B cell (primary cell): ENCODE measurements at regions not wholly inside any gene's neighbourhood (a gene's known extent, or its start where the extent isn't known, plus 50 kb on each side); places are given as distances from the start of the nearest gene placed in this dataset.

Source experiments
- ATAC-seq: fragments of 200-7000 bp; cut with Tn5 transposase; one replicate; pipeline ENCODE4 v1.10.0; 2021; ENCODE audit warnings: low read depth, mild to moderate bottlenecking, moderate number of reproducible peaks, moderate library complexity
- CTCF ChIA-PET: fragments of 350-600 bp; sonication (Branson Sonifier 250); formaldehyde crosslinking; loops from one replicate; lab custom pipeline; 2021; ENCODE audit warnings: antibody characterized with exemption, inconsistent platforms; lab: Charles Lee
- POLR2A ChIA-PET: fragments of 350-600 bp; sonication (Branson Sonifier 250); formaldehyde crosslinking; loops from one replicate; lab custom pipeline; 2021; ENCODE audit warnings: antibody characterized with exemption; lab: Charles Lee
- DNase-seq: peaks from one replicate; pipeline ENCODE4 v3.0.0; 2013
- H2AFZ ChIP-seq: 2 replicates; pipeline ENCODE4 v1.6.1; 2012; ENCODE audit warnings: mild to moderate bottlenecking, low read depth, low read length; ENCODE audit not compliant: insufficient read depth, poor library complexity, severe bottlenecking
- H3K27ac ChIP-seq, 2 donors: 1 replicate in 1 of 2; 2 replicates in 1 of 2; pipeline ENCODE4 v1.5.1; 2012 to 2013; ENCODE audit warnings: low read length in 2 of 2, mild to moderate bottlenecking in 2 of 2, moderate library complexity in 1 of 2
- H3K27me3 ChIP-seq, 4 experiments: fragments of 200-600 bp in 1 of 4; sonication (generic) in 1 of 4; replicated peaks in 1 of 4; 1 replicate in 2 of 4; 2 replicates in 2 of 4; pipeline versions ENCODE4 v1.6.1 to v1.7.0; 2013 to 2016; ENCODE audit warnings: low read length in 3 of 4, mild to moderate bottlenecking in 2 of 4, mixed read lengths in 1 of 4, moderate library complexity in 1 of 4; ENCODE audit not compliant: insufficient read depth in 4 of 4, control insufficient read depth in 3 of 4; ENCODE audit errors: control extremely low read depth in 1 of 4
- H3K36me3 ChIP-seq, 2 experiments: replicated peaks in 1 of 2; 1 replicate in 1 of 2; 2 replicates in 1 of 2; pipeline versions ENCODE4 v1.6.1 to v1.7.1; 2013; ENCODE audit warnings: low read length in 1 of 2; ENCODE audit not compliant: insufficient read depth in 2 of 2, control insufficient read depth in 1 of 2; ENCODE audit errors: control extremely low read depth in 1 of 2, extremely low read depth in 1 of 2
- H3K4me1 ChIP-seq, 2 donors: fragments of 200-600 bp in 1 of 2; sonication (generic) in 1 of 2; 1 replicate in 1 of 2; 2 replicates in 1 of 2; pipeline versions ENCODE4 v1.5.1 to v1.6.1; 2013 to 2017; ENCODE audit warnings: low read length in 2 of 2; ENCODE audit not compliant: control insufficient read depth in 2 of 2, insufficient read depth in 2 of 2
- H3K4me2 ChIP-seq: replicated peaks from 2 replicates; pipeline ENCODE3; 2012; ENCODE audit warnings: mild to moderate bottlenecking, low read depth, low read length; ENCODE audit not compliant: poor library complexity, severe bottlenecking
- H3K4me3 ChIP-seq, 5 experiments: fragments of 200-600 bp in 1 of 5; sonication (generic) in 1 of 5; 1 replicate in 3 of 5; 2 replicates in 2 of 5; pipeline versions ENCODE4 v1.5.1 to v1.7.0; 2011 to 2016; ENCODE audit warnings: low read length in 4 of 5, mild to moderate bottlenecking in 4 of 5, low read depth in 2 of 5, control low read depth in 1 of 5, moderate library complexity in 1 of 5; ENCODE audit not compliant: insufficient read depth in 1 of 5; ENCODE audit errors: control extremely low read depth in 1 of 5, extremely low read depth in 1 of 5
- H3K79me2 ChIP-seq: fragments of 200-600 bp; sonication (generic); one replicate; pipeline ENCODE4 v1.6.0; 2016; ENCODE audit warnings: low read length; ENCODE audit not compliant: control insufficient read depth, insufficient read depth
- H3K9ac ChIP-seq: fragments of 200-600 bp; sonication (generic); 2 replicates; pipeline ENCODE4 v1.6.1; 2017; ENCODE audit warnings: mild to moderate bottlenecking, low read length, moderate library complexity
- H3K9me3 ChIP-seq, 3 donors: one replicate each; pipeline versions ENCODE4 v1.6.1 to v1.7.1; 2013; ENCODE audit warnings: low read length in 2 of 3; ENCODE audit not compliant: control insufficient read depth in 2 of 3, insufficient read depth in 1 of 3; ENCODE audit errors: control extremely low read depth in 1 of 3
- H4K20me1 ChIP-seq: 2 replicates; pipeline ENCODE4 v1.6.0; 2012; ENCODE audit warnings: mild to moderate bottlenecking, low read length; ENCODE audit not compliant: insufficient read depth, control insufficient read depth, poor library complexity, severe bottlenecking
- H3K27ac Mint-ChIP-seq: one replicate; pipeline ENCODE4 v1.8.0; 2021; ENCODE audit warnings: mixed read lengths
- H3K27me3 Mint-ChIP-seq: one replicate; pipeline ENCODE4 v1.8.0; 2021; ENCODE audit warnings: mixed read lengths
- H3K4me1 Mint-ChIP-seq: one replicate; pipeline ENCODE4 v1.8.0; 2021; ENCODE audit warnings: mixed read lengths
- H3K4me3 Mint-ChIP-seq: one replicate; pipeline ENCODE4 v1.8.0; 2021; ENCODE audit warnings: mixed read lengths
- H3K9me3 Mint-ChIP-seq: one replicate; pipeline ENCODE4 v1.8.0; 2022; ENCODE audit warnings: mixed read lengths; ENCODE audit not compliant: insufficient read depth
- EZH2 ChIP-seq: IDR thresholded peaks from 2 replicates; pipeline ENCODE4 v1.6.1; 2012; ENCODE audit warnings: borderline replicate concordance, low read depth, mild to moderate bottlenecking, moderate library complexity, low read length; ENCODE audit not compliant: insufficient read depth, poor library complexity, severe bottlenecking
- WGBS: methylation state at CpG from one replicate; pipeline ENCODE4 v1.1.5; 2013; ENCODE audit warnings: missing lambda C conversion rate; ENCODE audit not compliant: insufficient coverage; 5-methylcytosine and 5-hydroxymethylcytosine counted together
- intact Hi-C: fragments of 100-400 bp; cut with micrococcal nuclease; formaldehyde crosslinking; loops from one replicate; pipeline ENCODE4 v1.10.0; 2022
- TF ChIP-seq, protein P1 (sequence below): fragments of 200-600 bp; IDR thresholded peaks from one replicate; pipeline ENCODE4 v1.8.0; 2022; ENCODE audit warnings: antibody characterized with exemption, mild to moderate bottlenecking

DNA sequence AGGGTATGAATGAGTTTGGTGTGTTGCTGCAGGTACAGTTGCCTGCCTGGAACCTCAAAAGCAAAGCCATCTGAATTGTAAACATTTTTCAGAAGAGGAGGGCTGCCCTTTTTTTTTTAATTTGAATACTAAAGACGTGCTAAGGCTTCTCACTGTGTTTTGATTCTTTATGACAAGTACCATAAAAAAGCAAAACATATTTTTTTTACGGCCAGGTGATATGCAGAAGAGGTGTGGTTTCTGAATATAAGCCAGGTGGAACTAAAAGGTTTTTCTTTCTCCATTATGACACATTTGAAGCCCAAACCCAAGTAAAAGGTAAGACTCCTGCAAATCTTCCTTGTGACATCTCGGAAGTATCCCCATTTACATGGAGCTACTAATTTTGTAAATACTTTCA, 246.3 kb downstream of the IRS1 start:
- Histone ChIP-seq H3K36me3 (no peaks in the 10 kb centered on the region), H3K4me3 (no peak overlapping the region), H2AFZ (no peak overlapping the region), H3K9ac (no peak overlapping the region), H3K9me3 (no peaks in the 10 kb centered on the region), H3K79me2 (no peaks in the 10 kb centered on the region), H3K4me1 (no peaks in the 10 kb centered on the region), H3K4me2 (no peak overlapping the region), H3K27ac (no peak overlapping the region), H4K20me1 (no peaks in the 10 kb centered on the region), H3K27me3 (no peaks in the 10 kb centered on the region)
- WGBS: 83% methylated on average over 1 of the region's 3 CpGs
- intact Hi-C loops: no loop called here
- H3K4me3 Mint-ChIP-seq: no peak overlapping the region
- ChIA-PET CTCF (no interaction called here), POLR2A (no interaction called here)
- no peak overlapping the region for H3K27ac Mint-ChIP-seq
- H3K27me3 Mint-ChIP-seq: peaks cover 15% of the 10 kb centered on the region
- H3K9me3 Mint-ChIP-seq: no peaks in the 10 kb centered on the region
- DNase-seq (no peak), ATAC-seq (no peak)
- TF ChIP-seq EZH2: no peak
- TF ChIP-seq, protein P1, sequence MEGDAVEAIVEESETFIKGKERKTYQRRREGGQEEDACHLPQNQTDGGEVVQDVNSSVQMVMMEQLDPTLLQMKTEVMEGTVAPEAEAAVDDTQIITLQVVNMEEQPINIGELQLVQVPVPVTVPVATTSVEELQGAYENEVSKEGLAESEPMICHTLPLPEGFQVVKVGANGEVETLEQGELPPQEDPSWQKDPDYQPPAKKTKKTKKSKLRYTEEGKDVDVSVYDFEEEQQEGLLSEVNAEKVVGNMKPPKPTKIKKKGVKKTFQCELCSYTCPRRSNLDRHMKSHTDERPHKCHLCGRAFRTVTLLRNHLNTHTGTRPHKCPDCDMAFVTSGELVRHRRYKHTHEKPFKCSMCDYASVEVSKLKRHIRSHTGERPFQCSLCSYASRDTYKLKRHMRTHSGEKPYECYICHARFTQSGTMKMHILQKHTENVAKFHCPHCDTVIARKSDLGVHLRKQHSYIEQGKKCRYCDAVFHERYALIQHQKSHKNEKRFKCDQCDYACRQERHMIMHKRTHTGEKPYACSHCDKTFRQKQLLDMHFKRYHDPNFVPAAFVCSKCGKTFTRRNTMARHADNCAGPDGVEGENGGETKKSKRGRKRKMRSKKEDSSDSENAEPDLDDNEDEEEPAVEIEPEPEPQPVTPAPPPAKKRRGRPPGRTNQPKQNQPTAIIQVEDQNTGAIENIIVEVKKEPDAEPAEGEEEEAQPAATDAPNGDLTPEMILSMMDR: no peak
- no peaks in the 10 kb centered on the region for H3K4me1 Mint-ChIP-seq

DNA sequence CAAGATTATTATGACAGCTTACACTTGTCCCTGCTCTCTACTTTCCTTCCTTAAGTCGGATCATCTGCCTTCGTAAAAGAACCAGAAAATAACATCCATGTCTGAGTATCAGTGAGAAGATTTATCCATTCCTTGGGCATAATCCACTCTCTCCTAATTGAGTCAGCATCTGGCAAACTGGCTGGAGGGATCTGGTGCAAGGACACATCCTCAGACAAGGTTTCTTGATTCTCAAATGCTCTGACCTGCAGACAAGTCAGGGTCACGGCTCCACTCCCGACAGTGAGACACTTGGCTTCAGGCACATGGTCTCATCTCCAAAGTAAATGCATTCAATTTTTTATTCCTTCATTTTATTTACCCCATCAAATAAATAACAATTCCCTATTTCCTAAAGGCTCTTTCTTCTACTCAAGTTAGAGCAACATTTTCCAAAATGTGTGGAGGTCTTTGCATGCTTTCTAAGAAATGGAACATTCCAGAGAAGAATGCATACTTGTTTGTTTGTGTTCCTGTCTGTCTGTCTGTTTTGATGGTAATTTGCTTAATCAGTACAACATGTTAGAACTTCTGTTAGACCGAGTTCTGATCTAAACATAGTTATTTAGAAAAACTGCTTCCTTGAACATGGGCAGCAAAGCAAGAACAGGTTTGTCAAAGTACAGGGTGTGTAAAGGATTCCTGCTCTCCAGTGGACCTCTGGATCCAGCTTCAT, 246.9 kb downstream of the IRS1 start:
- Histone ChIP-seq H3K4me1 (no peaks in the 10 kb centered on the region), H3K79me2 (no peaks in the 10 kb centered on the region), H3K4me3 (no peak overlapping the region), H3K9me3 (no peaks in the 10 kb centered on the region), H3K9ac (no peak overlapping the region), H3K36me3 (no peaks in the 10 kb centered on the region), H4K20me1 (no peaks in the 10 kb centered on the region), H3K4me2 (no peak overlapping the region), H3K27me3 (no peaks in the 10 kb centered on the region), H3K27ac (no peak overlapping the region), H2AFZ (no peak overlapping the region)
- POLR2A ChIA-PET: no interaction called here
- Mint-ChIP-seq H3K4me3 (no peak overlapping the region), H3K27ac (no peak overlapping the region), H3K27me3 (peaks cover 15% of the 10 kb centered on the region), H3K9me3 (no peaks in the 10 kb centered on the region), H3K4me1 (no peaks in the 10 kb centered on the region)
- WGBS: 89% methylated on average over 3 of the region's 5 CpGs
- intact Hi-C loops: no loop called here
- TF ChIP-seq EZH2: no peak
- TF ChIP-seq, protein P1: no peak
- DNase-seq (no peak), ATAC-seq (no peak)
- CTCF ChIA-PET: no interaction called here
